GM12875 (cell line): ENCODE measurements at regions not wholly inside any gene's neighbourhood (a gene's known extent, or its start where the extent isn't known, plus 50 kb on each side); places are given as distances from the start of the nearest gene placed in this dataset.
"Not testable (repeated sequence)": the region's sequence is repeated elsewhere in the genome, so short reads cannot be mapped to it uniquely, and the experiment has no call there.

Experiments used
- H3K4me3 ChIP-seq: one replicate; pipeline ENCODE4 v1.5.1; 2011; ENCODE audit warnings: low read depth, low read length, control low read depth
- CTCF ChIP-seq: IDR thresholded peaks from 2 replicates; pipeline ENCODE4 v1.5.1; 2011; ENCODE audit warnings: low read depth, mild to moderate bottlenecking, control low read depth, inconsistent platforms, low read length, moderate library complexity, borderline replicate concordance; ENCODE audit not compliant: insufficient read depth

DNA sequence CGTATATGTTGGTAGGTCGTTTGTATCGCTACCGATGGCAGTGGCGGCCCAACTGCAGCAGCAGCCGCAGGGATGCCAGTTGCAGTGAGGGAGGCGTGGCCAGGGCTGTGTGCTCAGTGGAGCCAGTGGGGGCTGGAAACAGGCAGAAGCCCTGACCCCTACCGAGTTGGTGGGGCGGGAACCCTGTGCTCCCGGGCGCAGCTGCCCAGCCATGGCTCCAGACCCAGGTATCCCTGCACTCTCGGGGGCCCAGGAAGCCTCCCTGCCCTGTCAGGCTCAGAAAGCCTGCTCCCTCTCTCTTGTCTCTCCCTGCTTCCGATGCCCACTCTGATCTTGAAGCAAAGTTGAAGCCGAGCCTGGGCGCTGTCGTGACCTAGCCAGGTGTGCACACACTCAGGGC, 78.6 kb upstream of the ITGB1 start:
- TF ChIP-seq CTCF = no peak
- no peak overlapping the region for H3K4me3 ChIP-seq

DNA sequence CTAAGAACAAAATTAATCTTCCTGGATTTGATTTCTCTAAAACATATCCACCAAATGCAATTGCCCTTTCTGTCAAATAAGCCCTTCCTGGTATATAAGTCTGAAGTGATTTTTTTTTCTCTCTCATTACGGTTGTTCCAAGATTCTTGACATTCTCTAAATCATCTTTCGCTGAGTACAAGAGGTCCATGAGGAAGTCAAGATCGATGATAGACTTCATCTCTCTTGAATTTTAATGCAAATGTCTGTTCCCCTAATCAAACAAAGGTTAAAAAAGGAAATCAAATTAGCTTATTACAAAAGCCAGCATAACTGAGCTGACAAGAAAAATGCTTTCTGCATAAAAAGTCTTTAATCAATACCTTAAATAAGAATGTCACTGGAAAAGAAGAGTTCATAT, 77.4 kb upstream of the ITGB1 start:
- no peak for TF ChIP-seq CTCF
- H3K4me3 ChIP-seq = no peak overlapping the region

DNA sequence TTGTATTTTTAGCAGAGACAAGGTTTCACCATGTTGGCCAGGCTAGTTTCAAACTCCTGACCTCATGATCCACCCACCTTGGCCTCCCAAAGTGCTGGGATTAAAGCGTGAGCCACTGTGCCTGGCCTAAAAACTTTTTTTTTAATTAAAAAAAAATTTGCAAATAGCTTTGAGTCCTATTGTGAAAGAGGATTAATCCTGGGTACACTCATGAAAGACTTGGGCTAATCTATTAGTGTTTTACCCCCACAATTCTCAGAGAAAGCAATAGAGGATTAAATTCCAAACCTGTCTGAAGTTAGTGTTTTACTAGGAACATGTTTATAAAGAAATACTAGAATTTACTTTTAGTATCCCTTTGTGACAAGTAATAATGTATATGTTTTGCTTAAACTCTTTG, 76.9 kb upstream of the ITGB1 start:
- H3K4me3 ChIP-seq = no peak overlapping the region
- no peak for TF ChIP-seq CTCF

DNA sequence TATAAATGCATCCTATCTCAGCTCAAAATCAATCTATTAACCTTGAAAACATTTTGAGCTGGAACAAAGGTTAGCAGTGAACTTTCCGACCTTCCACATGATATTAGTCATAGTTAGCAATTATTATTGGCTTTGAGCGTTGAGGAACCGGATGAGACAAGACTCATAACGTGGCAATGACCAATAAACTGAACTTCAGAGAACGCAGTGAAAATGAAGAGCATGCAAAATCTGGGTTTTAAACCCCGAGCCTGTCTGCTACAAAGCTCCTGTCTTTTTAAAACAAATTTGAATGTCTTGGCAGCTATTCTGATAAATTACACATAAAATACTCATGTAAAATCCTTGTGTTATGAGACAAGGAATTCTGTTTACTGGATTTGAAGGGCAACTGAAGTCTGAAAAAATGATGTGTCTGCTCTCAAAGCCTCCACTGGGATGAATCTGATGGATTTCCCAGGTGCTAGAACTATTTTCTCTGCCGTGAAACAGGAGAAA, 74.7 kb upstream of the ITGB1 start:
- TF ChIP-seq CTCF = no peak
- H3K4me3 ChIP-seq = no peak overlapping the region

GRCh38 chr10:33031815-33032653, 74.0 kb upstream of the ITGB1 start:
- no peak for TF ChIP-seq CTCF

GRCh38 chr10:33031171-33031570, 73.1 kb upstream of the ITGB1 start:
- no peak overlapping the region for H3K4me3 ChIP-seq
- no peak for TF ChIP-seq CTCF

More at GRCh38 chr10:33031815-33032653, 74.0 kb upstream of the ITGB1 start:
- H3K4me3 ChIP-seq = no peak overlapping the region

DNA sequence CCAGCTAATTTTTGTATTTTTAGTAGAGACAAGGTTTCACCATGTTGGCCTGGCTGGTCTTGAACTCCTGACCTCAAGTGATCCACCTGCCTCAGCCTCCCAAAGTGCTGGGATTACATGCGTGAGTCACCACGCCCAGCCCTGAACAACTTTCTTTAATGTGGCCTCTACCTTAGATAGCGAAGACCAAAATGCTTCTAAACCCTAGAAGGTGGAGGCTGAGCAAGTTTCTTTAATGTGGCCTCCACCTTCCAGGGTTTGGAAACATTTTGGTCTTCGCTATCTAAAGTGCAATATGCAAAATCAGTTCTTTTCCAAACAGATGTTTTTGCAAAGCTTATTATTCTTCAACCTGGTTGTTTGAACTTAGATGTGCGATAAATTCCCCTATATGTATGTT, 70.5 kb upstream of the ITGB1 start:
- H3K4me3 ChIP-seq = not testable (repeated sequence)
